PC-3 (cell line): ENCODE measurements at regions not wholly inside any gene's neighbourhood (a gene's known extent, or its start where the extent isn't known, plus 50 kb on each side); places are given as distances from the start of the nearest gene placed in this dataset.
A peak's percentile ranks its signal among the peaks of the same experiment; 100 is the strongest.

Experiments
- ATAC-seq: fragments of 200-7000 bp; cut with Tn5 transposase; 2 replicates; pipeline ENCODE4 v1.9.1; 2020; ENCODE audit warnings: mild to moderate bottlenecking, moderate library complexity
- BruUV-seq: library from RNA; stranded (reverse); fragments of 400-500 nt; replicated peaks from 2 replicates; lab custom pipeline; 2021; lab: Mats Ljungman, UMichigan
- CTCF ChIA-PET: fragments of 300-600 bp; sonication (Branson Sonifier 250); formaldehyde crosslinking; loops from one replicate; lab custom pipeline; 2022; ENCODE audit warnings: antibody characterized with exemption; lab: Charles Lee
- POLR2A ChIA-PET: fragments of 300-600 bp; sonication (Branson Sonifier 250); formaldehyde crosslinking; loops from one replicate; lab custom pipeline; 2022; ENCODE audit warnings: antibody characterized with exemption; ENCODE audit not compliant: unreplicated experiment; lab: Charles Lee
- DNase-seq: peaks from one replicate; pipeline ENCODE4 v3.0.0-alpha.2; 2015
- H2AFZ ChIP-seq: fragments of 300-600 bp; sonication (generic); 2 replicates; pipeline ENCODE4 v1.6.0; 2016; ENCODE audit warnings: antibody characterized with exemption, low read length
- H3F3A ChIP-seq: fragments of 300-600 bp; sonication (generic); one replicate; pipeline ENCODE4 v1.6.0; 2017; ENCODE audit warnings: antibody characterized with exemption, low read length, control low read depth, mild to moderate bottlenecking; ENCODE audit not compliant: unreplicated experiment
- H3K27ac ChIP-seq: fragments of 300-600 bp; sonication (generic); 2 replicates; pipeline ENCODE4 v1.5.1; 2016; ENCODE audit warnings: mild to moderate bottlenecking, low read length
- H3K27me3 ChIP-seq: fragments of 300-600 bp; sonication (generic); 2 replicates; pipeline ENCODE4 v1.6.1; 2016; ENCODE audit warnings: low read length, mixed read lengths
- H3K36me3 ChIP-seq: fragments of 300-600 bp; sonication (generic); 2 replicates; pipeline ENCODE4 v1.6.1; 2016; ENCODE audit warnings: low read depth, mixed run types, low read length, mixed read lengths
- H3K4me1 ChIP-seq: fragments of 300-600 bp; sonication (generic); 2 replicates; pipeline ENCODE4 v1.5.1; 2016; ENCODE audit warnings: low read length; ENCODE audit not compliant: insufficient read depth
- H3K4me2 ChIP-seq: fragments of 300-600 bp; sonication (generic); 2 replicates; pipeline ENCODE4 v1.6.0; 2016; ENCODE audit warnings: low read length
- H3K4me3 ChIP-seq: fragments of 300-600 bp; sonication (generic); 2 replicates; pipeline ENCODE4 v1.5.1; 2016; ENCODE audit warnings: mild to moderate bottlenecking, low read length, mixed read lengths
- H3K79me2 ChIP-seq: fragments of 300-600 bp; sonication (generic); 2 replicates; pipeline ENCODE4 v1.6.1; 2017; ENCODE audit warnings: low read length, mixed read lengths
- H3K9ac ChIP-seq: fragments of 300-600 bp; sonication (generic); 2 replicates; pipeline ENCODE4 v1.6.0; 2016; ENCODE audit warnings: mild to moderate bottlenecking, low read length
- H3K9me2 ChIP-seq: fragments of 300-600 bp; sonication (generic); replicated peaks from 2 replicates; pipeline ENCODE4 v1.6.1; 2016; ENCODE audit warnings: mixed run types, low read length, mixed read lengths
- H3K9me3 ChIP-seq: fragments of 300-600 bp; sonication (generic); 2 replicates; pipeline ENCODE4 v1.6.1; 2016; ENCODE audit warnings: low read length, mixed read lengths
- H4K20me1 ChIP-seq: fragments of 300-600 bp; sonication (generic); 2 replicates; pipeline ENCODE4 v1.6.1; 2016; ENCODE audit warnings: low read length, mixed read lengths
- EZH2 ChIP-seq: fragments of 300-600 bp; sonication (generic); IDR thresholded peaks from one replicate; pipeline ENCODE4 v1.6.1; 2017; ENCODE audit warnings: antibody characterized with exemption, mild to moderate bottlenecking, low read length; ENCODE audit not compliant: unreplicated experiment
- EZH2phosphoT487 ChIP-seq: fragments of 300-600 bp; sonication (generic); IDR thresholded peaks from 2 replicates; pipeline ENCODE4 v1.6.1; 2018; ENCODE audit warnings: mild to moderate bottlenecking, antibody characterized with exemption, low read length, borderline replicate concordance
- intact Hi-C: fragments of 100-400 bp; cut with micrococcal nuclease; formaldehyde crosslinking; loops from 2 replicates; pipeline ENCODE4 v1.9.0; 2023
- TF ChIP-seq, protein P1 (sequence below): fragments of 300-600 bp; sonication (generic); conservative IDR thresholded peaks from 2 replicates; pipeline ENCODE4 v1.5.1; 2017; ENCODE audit warnings: antibody characterized with exemption, low read depth, mild to moderate bottlenecking, low read length

DNA sequence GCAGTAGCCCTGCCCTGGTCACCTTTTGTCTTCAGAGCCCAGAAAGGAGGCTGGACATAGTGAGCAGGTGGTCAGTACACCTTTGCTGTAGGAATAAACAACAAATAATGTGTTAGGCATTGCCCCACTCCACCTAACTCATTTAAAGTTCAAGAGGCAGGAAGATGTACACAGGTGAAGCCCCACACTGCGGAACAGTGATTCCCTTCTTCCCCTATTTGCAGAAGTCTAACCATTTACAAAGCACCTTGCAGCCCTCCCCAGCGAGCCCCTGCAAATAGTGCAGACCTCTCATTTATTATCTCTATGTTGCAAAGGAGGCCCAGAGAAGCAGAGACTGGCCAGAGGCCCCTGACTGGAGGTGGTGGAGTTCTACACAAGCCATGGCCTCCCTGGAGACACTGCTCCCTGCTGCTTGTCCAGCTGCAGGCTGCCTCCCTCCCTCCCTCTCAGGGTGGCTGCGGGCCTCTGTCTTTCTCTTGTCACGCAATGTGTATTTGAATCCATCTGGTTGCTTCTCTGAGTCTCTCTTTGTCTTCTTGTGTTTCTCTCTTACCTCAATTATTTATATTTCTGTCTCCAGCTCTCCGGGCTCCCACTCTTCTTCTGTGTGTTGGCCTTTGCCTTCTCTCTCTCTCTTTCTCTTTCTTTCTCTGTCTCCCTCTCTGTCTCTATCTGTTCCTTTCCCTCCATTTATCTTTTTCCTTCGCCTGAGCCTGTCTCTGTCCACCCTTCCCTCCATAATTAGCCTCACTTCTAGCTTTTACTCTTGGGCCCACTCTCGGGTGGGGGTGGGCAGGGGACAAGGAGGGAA is 59.1 kb upstream of the PRDM11 start:
- Histone ChIP-seq H3K4me1 (peaks cover 26% of the 10 kb centered on the region), H3K27me3 (no peaks in the 10 kb centered on the region), H3K27ac (no peak overlapping the region), H3K79me2 (no peaks in the 10 kb centered on the region), H3K4me3 (no peak overlapping the region), H3F3A (no peaks in the 10 kb centered on the region), H3K36me3 (no peaks in the 10 kb centered on the region), H3K9me3 (no peaks in the 10 kb centered on the region), H3K9me2 (no peaks in the 10 kb centered on the region), H3K9ac (no peak overlapping the region), H2AFZ (no peak overlapping the region), H4K20me1 (no peaks in the 10 kb centered on the region), H3K4me2 (no peak overlapping the region)
- intact Hi-C loops, result no loop called here
- ChIA-PET CTCF (no interaction called here), POLR2A (no interaction called here)
- ATAC-seq, result no peak
- DNase-seq, result no peak
- no TSS peak for BruUV-seq
- TF ChIP-seq, protein P1, sequence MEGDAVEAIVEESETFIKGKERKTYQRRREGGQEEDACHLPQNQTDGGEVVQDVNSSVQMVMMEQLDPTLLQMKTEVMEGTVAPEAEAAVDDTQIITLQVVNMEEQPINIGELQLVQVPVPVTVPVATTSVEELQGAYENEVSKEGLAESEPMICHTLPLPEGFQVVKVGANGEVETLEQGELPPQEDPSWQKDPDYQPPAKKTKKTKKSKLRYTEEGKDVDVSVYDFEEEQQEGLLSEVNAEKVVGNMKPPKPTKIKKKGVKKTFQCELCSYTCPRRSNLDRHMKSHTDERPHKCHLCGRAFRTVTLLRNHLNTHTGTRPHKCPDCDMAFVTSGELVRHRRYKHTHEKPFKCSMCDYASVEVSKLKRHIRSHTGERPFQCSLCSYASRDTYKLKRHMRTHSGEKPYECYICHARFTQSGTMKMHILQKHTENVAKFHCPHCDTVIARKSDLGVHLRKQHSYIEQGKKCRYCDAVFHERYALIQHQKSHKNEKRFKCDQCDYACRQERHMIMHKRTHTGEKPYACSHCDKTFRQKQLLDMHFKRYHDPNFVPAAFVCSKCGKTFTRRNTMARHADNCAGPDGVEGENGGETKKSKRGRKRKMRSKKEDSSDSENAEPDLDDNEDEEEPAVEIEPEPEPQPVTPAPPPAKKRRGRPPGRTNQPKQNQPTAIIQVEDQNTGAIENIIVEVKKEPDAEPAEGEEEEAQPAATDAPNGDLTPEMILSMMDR, result no peak
- TF ChIP-seq EZH2phosphoT487 (no peak), EZH2 (no peak)

DNA sequence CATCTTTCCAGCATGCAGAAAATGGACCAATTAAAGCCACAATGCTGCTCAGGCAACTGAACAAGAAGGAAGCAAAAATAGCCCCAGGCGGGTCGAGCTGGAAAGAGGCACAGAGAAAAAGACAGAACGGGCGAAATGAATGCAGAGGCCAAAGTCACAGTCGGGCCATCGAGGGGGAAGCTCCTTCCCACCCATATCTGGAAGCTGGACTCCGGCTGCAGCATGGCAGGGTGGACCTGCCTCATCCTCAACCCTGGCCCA is 58.6 kb upstream of the PRDM11 start:
- Histone ChIP-seq H3F3A (no peaks in the 10 kb centered on the region), H3K4me3 (no peak overlapping the region), H4K20me1 (no peaks in the 10 kb centered on the region), H3K36me3 (no peaks in the 10 kb centered on the region), H3K9ac (no peak overlapping the region), H3K27me3 (no peaks in the 10 kb centered on the region), H3K9me3 (no peaks in the 10 kb centered on the region), H3K4me1 (peaks cover 32% of the 10 kb centered on the region), H3K4me2 (no peak overlapping the region), H2AFZ (no peak overlapping the region), H3K9me2 (no peaks in the 10 kb centered on the region), H3K27ac (no peak overlapping the region), H3K79me2 (no peaks in the 10 kb centered on the region)
- ChIA-PET POLR2A (no interaction called here), CTCF (no interaction called here)
- DNase-seq (no peak), ATAC-seq (no peak)
- TF ChIP-seq EZH2 (no peak), EZH2phosphoT487 (no peak)
- TF ChIP-seq, protein P1, result no peak
- no TSS peak for BruUV-seq
- intact Hi-C loops, result no loop called here

DNA sequence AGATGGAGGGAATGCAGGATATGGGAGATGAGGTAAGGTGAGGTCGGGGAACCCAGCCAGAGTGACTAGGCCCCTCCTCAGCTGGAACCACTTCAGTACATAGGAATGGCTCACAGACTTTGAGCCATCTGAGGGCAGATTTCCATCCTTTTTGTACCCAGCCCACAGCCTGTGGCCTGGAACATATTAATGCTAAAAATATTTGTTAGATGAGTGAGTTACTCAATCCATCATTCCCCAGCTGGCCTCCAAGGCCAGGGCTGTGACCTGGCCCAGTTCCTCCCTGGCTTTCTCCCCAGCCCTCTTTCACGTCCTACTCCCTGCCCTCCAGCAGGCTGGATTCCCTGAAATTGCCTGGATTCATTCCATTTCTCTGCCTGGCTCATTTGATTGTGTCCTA is 57.2 kb upstream of the PRDM11 start:
- intact Hi-C loops, result no loop called here
- ATAC-seq (peak; percentile 51), DNase-seq (peak; percentile 80)
- H2AFZ ChIP-seq, result no peak overlapping the region
- H3K9ac ChIP-seq, result no peak overlapping the region
- no peaks in the 10 kb centered on the region for H3K36me3 ChIP-seq
- TF ChIP-seq, protein P1, result no peak
- TF ChIP-seq EZH2 (no peak), EZH2phosphoT487 (no peak)
- peaks cover 43% of the 10 kb centered on the region for H3K4me1 ChIP-seq
- no peaks in the 10 kb centered on the region for H3K9me2 ChIP-seq
- no peaks in the 10 kb centered on the region for H3K79me2 ChIP-seq
- H3K4me3 ChIP-seq, result no peak overlapping the region
- H3K27me3 ChIP-seq, result no peaks in the 10 kb centered on the region
- POLR2A ChIA-PET, result no interaction called here
- H3K4me2 ChIP-seq, result peak overlapping the region; percentile 38; the same call in 1 of the 2 replicates
- no peaks in the 10 kb centered on the region for H3K9me3 ChIP-seq
- H3F3A ChIP-seq, result no peaks in the 10 kb centered on the region
- no peaks in the 10 kb centered on the region for H4K20me1 ChIP-seq
- CTCF ChIA-PET, result no interaction called here
- no TSS peak for BruUV-seq
- H3K27ac ChIP-seq, result peak overlapping the region; percentile 72
